ENCODE measurements at regions not wholly inside any gene's neighbourhood (a gene's known extent, or its start where the extent isn't known, plus 50 kb on each side); places are given as distances from the start of the nearest gene placed in this dataset.

GRCh38 chr5:8383616-8384015 lies 514.7 kb downstream of the MTRR start:
- TF ChIP-seq EZH2phosphoT487 (IDR thresholded peaks at IDR 0.05; ENCODE audit: borderline replicate concordance, low read length) (no peak), CTCF (IDR thresholded peaks at IDR 0.05; ENCODE audit: low read depth, low read length, poor library complexity, severe bottlenecking) (no peak)
